GM12878 (cell line): ENCODE measurements at regions not wholly inside any gene's neighbourhood (a gene's known extent, or its start where the extent isn't known, plus 50 kb on each side); places are given as distances from the start of the nearest gene placed in this dataset.

ENCODE experiments used
- CREB1 ChIP-seq: IDR thresholded peaks from 2 replicates; pipeline ENCODE4 v1.6.1; 2012; ENCODE audit warnings: low read depth, mild to moderate bottlenecking, inconsistent platforms
- CTCF ChIP-seq, 3 experiments: IDR thresholded peaks in 2 of 3; conservative IDR thresholded peaks in 1 of 3; 2 replicates each; pipeline ENCODE4 v1.5.1; 2011; ENCODE audit warnings: low read depth in 3 of 3, low read length in 3 of 3, mild to moderate bottlenecking in 3 of 3, control low read depth in 2 of 3, moderate library complexity in 2 of 3, inconsistent platforms in 1 of 3, mixed read lengths in 1 of 3; ENCODE audit not compliant: control insufficient read depth in 2 of 3, insufficient read depth in 1 of 3; ENCODE audit errors: extremely low read depth in 1 of 3
- ELK1 ChIP-seq: IDR thresholded peaks from 2 replicates; pipeline ENCODE4 v1.6.1; 2012; ENCODE audit warnings: low read depth, low read length, improper control_type of control experiment
- EZH2 ChIP-seq: IDR thresholded peaks from 2 replicates; pipeline ENCODE4 v1.6.1; 2012; ENCODE audit warnings: low read depth, mild to moderate bottlenecking, control low read depth, inconsistent platforms, low read length, borderline replicate concordance; ENCODE audit not compliant: control insufficient read depth
- FOS ChIP-seq: IDR thresholded peaks from 3 replicates; pipeline ENCODE4 v1.6.1; 2011; ENCODE audit warnings: borderline replicate concordance; ENCODE audit not compliant: insufficient read length; ENCODE audit errors: extremely low read depth
- MXI1 ChIP-seq: fragments of 150-350 bp; IDR thresholded peaks from 2 replicates; pipeline ENCODE4 v1.6.1; 2011; ENCODE audit warnings: low read depth, mild to moderate bottlenecking, inconsistent platforms, low read length, improper control_type of control experiment
- POLR2A ChIP-seq: IDR thresholded peaks from 2 replicates; pipeline ENCODE4 v1.6.1; 2011; ENCODE audit warnings: low read depth, mild to moderate bottlenecking, low read length
- POLR2AphosphoS5 ChIP-seq: IDR thresholded peaks from 2 replicates; pipeline ENCODE4 v1.6.1; 2011; ENCODE audit warnings: mild to moderate bottlenecking, low read length, inconsistent platforms
- RAD21 ChIP-seq: IDR thresholded peaks from 2 replicates; pipeline ENCODE4 v1.6.1; 2011; ENCODE audit warnings: mild to moderate bottlenecking, low read depth, low read length, moderate library complexity; ENCODE audit not compliant: insufficient read depth
- SRF ChIP-seq, 2 experiments: IDR thresholded peaks; 2 replicates each; pipeline ENCODE4 v1.6.1; 2011; ENCODE audit warnings: low read depth in 2 of 2, low read length in 2 of 2, mild to moderate bottlenecking in 1 of 2, moderate library complexity in 1 of 2
- YY1 ChIP-seq: IDR thresholded peaks from 2 replicates; pipeline ENCODE4 v1.6.1; 2011; ENCODE audit warnings: low read depth, mild to moderate bottlenecking, low read length
- ZNF274 ChIP-seq: IDR thresholded peaks from one replicate; pipeline ENCODE4 v1.8.0; 2011; ENCODE audit not compliant: insufficient read length, insufficient read depth
- TF ChIP-seq, protein P1 (sequence below): IDR thresholded peaks from 2 replicates; pipeline ENCODE4 v1.6.1; 2011; ENCODE audit warnings: borderline replicate concordance, low read depth, mild to moderate bottlenecking, moderate library complexity, mixed read lengths, low read length; ENCODE audit not compliant: insufficient read depth; ENCODE audit errors: extremely low read length

GRCh38 chr20:50358971-50359370, 151.2 kb upstream of the PTPN1 start:
- TF ChIP-seq RAD21 (no peak), EZH2 (no peak), POLR2AphosphoS5 (no peak), POLR2A (no peak), CTCF (IDR thresholded peaks at IDR 0.05 in 2 of 3, conservative IDR thresholded peaks at IDR 0.05 in 1 of 3; ENCODE audit: control insufficient read depth in 2 of 3, extremely low read depth in 1 of 3, insufficient read depth in 1 of 3, low read depth in 3 of 3, low read length in 3 of 3) (no peak), MXI1 (no peak), YY1 (no peak), ZNF274 (no peak), FOS (no peak), ELK1 (no peak), CREB1 (no peak), SRF (IDR thresholded peaks at IDR 0.05; ENCODE audit: low read depth in 2 of 2, low read length in 2 of 2) (no peak)
- TF ChIP-seq, protein P1, sequence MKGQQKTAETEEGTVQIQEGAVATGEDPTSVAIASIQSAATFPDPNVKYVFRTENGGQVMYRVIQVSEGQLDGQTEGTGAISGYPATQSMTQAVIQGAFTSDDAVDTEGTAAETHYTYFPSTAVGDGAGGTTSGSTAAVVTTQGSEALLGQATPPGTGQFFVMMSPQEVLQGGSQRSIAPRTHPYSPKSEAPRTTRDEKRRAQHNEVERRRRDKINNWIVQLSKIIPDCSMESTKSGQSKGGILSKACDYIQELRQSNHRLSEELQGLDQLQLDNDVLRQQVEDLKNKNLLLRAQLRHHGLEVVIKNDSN = no peak
